GM19043 (cell line): ENCODE measurements at regions not wholly inside any gene's neighbourhood (a gene's known extent, or its start where the extent isn't known, plus 50 kb on each side); places are given as distances from the start of the nearest gene placed in this dataset.
"Not testable (repeated sequence)": the region's sequence is repeated elsewhere in the genome, so short reads cannot be mapped to it uniquely, and the experiment has no call there.

Experiments
- ATAC-seq: cut with Tn5 transposase; IDR thresholded peaks from one replicate; pipeline ENCODE4 v1.9.1; 2021; ENCODE audit warnings: low read depth; ENCODE audit not compliant: unreplicated experiment

DNA sequence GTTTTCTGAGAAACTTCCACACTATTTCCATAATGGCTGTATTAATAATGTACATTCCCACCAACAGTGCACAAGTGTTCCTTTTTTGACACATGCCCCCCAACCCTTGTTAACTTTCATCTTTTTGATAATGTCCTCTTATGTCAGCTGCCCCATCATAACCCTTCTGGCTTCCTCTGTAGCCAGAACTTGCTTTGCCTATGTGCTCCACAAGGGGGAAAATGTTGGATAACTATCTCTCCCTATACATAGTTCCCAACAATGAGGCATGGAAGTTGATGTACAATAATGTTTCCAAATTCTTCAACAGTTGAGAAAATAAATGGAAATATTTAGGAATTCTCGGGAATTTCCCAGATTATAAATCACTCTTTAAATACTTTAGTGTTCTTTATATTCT, 142.9 kb downstream of the ASB9 start:
- no peak for ATAC-seq

- no peak for ATAC-seq
Observed at GRCh38 chrX:15116900-15117299, 153.0 kb downstream of the ASB9 start.

GRCh38 chrX:15114743-15115566, 154.9 kb downstream of the ASB9 start:
- ATAC-seq = no peak

GRCh38 chrX:15107367-15107988, 162.4 kb downstream of the ASB9 start:
- no peak for ATAC-seq

GRCh38 chrX:15098505-15098904, 171.4 kb downstream of the ASB9 start:
- ATAC-seq = no peak

DNA sequence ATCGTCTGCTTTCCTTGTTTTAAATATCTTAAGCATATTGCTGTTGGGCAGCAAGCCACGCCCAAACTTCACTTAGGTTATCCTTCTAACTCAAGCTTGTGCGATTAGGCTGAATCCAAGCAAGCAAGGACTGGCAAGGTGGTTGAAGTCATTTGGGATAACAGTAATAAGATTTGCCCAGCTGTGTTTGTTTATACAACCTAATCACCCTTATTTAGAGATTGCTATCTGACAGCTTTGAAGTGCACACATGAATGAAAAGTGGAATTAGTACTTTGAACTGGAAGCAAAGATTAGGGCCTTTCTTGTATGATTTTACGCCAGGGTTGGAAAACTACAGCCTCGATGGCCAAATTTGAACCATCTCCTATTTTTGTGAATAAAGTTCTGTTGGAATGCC, 182.1 kb downstream of the ASB9 start:
- no peak for ATAC-seq

DNA sequence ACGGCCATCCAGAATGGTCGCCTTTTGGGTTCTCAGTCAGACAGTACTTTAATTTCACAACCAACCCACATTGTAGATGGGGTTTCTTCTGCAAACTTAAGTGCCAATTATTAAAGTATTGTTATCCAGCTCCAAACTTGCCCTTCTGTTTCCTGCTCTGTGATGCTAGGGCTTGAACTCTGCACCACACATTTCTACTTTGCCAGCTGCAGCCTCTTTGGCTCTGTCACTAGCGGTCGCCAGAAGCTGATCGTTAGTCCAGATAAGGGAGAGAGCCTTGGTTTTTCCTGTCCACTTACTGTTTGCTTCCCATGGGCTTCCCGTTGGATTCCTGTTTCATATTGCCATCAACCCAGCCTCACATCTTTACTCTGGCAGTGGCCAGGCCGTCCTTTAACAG, 196.6 kb downstream of the ASB9 start:
- ATAC-seq = no peak

DNA sequence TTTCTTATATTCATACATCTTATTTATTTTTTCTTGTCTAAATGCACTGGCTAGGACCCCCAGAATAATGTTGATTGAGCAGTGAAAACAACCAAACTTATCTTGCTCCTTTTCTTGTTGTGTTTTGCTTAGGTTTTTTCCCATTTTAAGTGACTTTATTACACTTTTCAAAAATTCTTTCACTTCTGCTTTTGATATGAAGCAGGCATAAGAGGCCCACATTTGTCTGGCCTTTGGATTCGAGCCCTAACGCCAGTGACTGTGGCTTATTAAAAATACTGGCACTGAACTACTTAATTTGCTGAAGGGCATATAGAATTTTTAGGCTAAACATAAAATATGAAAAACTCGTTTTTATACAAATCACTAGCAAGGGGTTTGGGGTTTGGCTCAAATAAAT, 197.0 kb downstream of the ASB9 start:
- no peak for ATAC-seq

DNA sequence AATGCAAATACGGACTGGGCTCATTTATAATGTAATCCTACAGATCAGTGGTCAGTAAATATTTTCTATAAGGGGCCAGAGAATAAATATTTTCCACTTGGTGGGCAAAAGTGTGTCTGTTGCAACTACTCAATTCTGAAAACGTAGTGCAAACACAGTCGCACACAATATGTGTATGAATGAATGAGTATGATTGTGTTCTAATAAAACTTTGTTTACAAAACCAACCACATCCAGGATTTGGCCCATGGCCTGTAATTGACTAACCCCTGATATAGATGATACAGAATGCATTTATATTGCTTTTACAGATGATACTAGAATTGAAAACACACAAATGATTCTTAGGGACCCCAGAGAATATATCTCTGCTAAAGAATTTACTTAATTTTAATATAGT, 197.6 kb downstream of the ASB9 start:
- ATAC-seq = no peak

DNA sequence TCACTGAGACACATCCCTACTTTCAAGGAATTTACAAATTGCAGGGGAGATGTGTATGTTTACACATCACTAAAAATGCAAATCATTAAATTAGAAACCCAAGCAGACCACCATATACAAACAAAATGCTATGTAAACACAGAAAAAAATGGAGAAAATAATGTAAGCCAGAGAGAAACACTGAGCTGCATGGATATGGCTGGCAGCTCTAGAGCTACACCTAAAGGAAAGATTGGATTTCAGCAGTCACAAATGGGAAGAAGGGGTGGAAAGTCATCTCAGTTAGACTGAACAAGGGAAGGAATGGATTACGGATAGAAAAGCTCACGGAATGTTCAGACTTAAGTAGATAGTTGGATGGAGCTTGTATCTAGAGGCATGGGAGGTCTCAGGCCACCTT, 186.3 kb downstream of the MOSPD2 start:
- ATAC-seq = no peak

GRCh38 chrX:15056044-15056443, 182.8 kb downstream of the MOSPD2 start:
- no peak for ATAC-seq

GRCh38 chrX:15055146-15055930, 182.1 kb downstream of the MOSPD2 start:
- ATAC-seq = no peak

DNA sequence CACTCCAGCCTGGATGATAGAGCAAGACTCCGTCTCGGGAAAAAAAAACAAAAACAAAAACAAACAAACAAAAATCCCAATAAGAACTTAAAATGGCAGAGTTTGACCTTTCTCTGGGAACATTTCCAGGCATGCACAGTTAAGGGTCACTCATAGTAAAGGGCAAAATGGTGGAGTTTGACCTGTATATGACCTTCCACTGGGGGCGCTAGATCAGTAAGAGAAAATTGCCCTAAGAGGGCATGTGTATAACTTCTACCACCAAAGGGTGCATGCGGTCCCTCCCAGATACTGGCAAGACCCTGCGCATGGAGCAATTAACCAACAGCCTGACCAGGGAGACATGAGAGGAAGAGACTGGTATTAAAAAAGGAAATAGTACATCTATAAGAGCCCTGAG, 177.2 kb downstream of the MOSPD2 start:
- ATAC-seq = no peak

DNA sequence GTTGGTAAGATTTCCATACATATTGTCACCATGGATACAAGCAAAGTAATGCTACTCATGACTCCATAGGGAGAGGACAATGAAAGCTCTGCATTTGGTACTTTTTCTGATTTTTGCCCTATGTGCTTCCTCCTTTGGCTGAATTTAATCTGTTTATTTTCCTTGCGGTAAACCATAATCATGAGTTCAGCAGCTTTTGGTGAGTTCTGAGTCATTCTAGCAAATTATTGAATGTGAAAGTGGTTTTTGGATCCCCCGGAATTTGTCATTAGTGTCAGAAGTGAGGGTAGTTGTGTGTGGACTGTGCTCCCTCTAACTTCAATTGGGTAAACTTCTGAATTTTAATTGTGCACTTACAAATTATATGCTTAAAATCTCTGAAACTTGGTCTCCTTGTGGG, 170.3 kb downstream of the MOSPD2 start:
- peak; percentile 63 for ATAC-seq

GRCh38 chrX:15033917-15034316, 160.7 kb downstream of the MOSPD2 start:
- no peak for ATAC-seq

GRCh38 chrX:15017491-15017890, 144.3 kb downstream of the MOSPD2 start:
- ATAC-seq = no peak

- no peak for ATAC-seq
Observed at GRCh38 chrX:15016051-15016450, 142.8 kb downstream of the MOSPD2 start.

- ATAC-seq = no peak
Observed at GRCh38 chrX:15014281-15014680, 141.1 kb downstream of the MOSPD2 start.

- no peak for ATAC-seq
Observed at GRCh38 chrX:15013461-15013860, 140.2 kb downstream of the MOSPD2 start.

DNA sequence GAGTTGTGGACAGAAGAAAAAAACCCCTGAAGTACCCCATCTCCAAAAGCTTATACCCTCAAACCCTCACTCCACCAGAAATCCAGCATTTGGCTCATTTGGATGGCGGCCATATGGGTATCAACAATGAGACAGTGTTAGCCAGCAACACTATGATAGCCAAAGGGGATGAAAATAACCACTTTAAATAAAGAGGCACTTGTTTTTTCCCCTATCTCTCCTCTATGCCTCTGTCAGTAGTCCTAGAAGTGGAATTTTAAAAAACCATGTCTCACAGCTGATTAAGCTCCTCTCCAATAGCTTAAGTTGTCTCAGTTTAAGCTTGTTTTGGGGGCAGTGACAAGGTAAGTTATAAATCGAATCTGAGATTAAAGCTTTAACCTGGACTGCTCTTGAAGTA, 124.0 kb downstream of the MOSPD2 start:
- ATAC-seq = no peak

GRCh38 chrX:14984425-14984824, 111.2 kb downstream of the MOSPD2 start:
- ATAC-seq = not testable (repeated sequence)
